ENCODE measurements at regions not wholly inside any gene's neighbourhood (a gene's known extent, or its start where the extent isn't known, plus 50 kb on each side); places are given as distances from the start of the nearest gene placed in this dataset.

- no peak overlapping the region for H3K27ac ChIP-seq (ENCODE audit: low read depth in 2 of 2, low read length in 2 of 2)
- H3K4me1 ChIP-seq (ENCODE audit: control insufficient read depth in 2 of 3, insufficient read depth in 2 of 3, low read depth in 1 of 3, low read length in 3 of 3), result no peaks in the 10 kb centered on the region
- no peak overlapping the region for H3K9ac ChIP-seq (ENCODE audit: low read length in 3 of 3)
- no peak for FAIRE-seq
- H3K36me3 ChIP-seq (ENCODE audit: control insufficient read depth in 2 of 3, insufficient read depth in 3 of 3, low read length in 3 of 3), result no peaks in the 10 kb centered on the region
- no peak overlapping the region for H3K4me3 ChIP-seq (ENCODE audit: low read length in 3 of 3)
- no peaks in the 10 kb centered on the region for H3K27me3 ChIP-seq (ENCODE audit: control insufficient read depth, insufficient read depth, low read length)
- no peak for TF ChIP-seq CTCF (IDR thresholded peaks at IDR 0.05; ENCODE audit: borderline replicate concordance, extremely low read depth, insufficient read depth)
- H3K9me3 ChIP-seq (ENCODE audit: control insufficient read depth in 2 of 3, insufficient read depth in 1 of 3, low read length in 3 of 3), result peaks cover 0 to 4% (median 0%) of the 10 kb centered on the region in 3 donors
- intact Hi-C loops (cut with DNase I), result no loop called here
- no peak for DNase-seq
Measured at GRCh38 chr4:14333616-14334015, 668.7 kb upstream of the CPEB2 start.

GRCh38 chr4:14334166-14334565 is 668.1 kb upstream of the CPEB2 start:
- no peaks in the 10 kb centered on the region for H3K36me3 ChIP-seq (ENCODE audit: control insufficient read depth in 2 of 3, insufficient read depth in 3 of 3, low read length in 3 of 3)
- peaks cover 0 to 4% (median 0%) of the 10 kb centered on the region in 3 donors for H3K9me3 ChIP-seq (ENCODE audit: control insufficient read depth in 2 of 3, insufficient read depth in 1 of 3, low read length in 3 of 3)
- intact Hi-C loops (cut with DNase I), result no loop called here
- H3K4me3 ChIP-seq (ENCODE audit: low read length in 3 of 3), result no peak overlapping the region
- no peak overlapping the region for H3K9ac ChIP-seq (ENCODE audit: low read length in 3 of 3)
- no peak for DNase-seq
- H3K4me1 ChIP-seq (ENCODE audit: control insufficient read depth in 2 of 3, insufficient read depth in 2 of 3, low read depth in 1 of 3, low read length in 3 of 3), result no peaks in the 10 kb centered on the region
- FAIRE-seq, result no peak
- H3K27me3 ChIP-seq (ENCODE audit: control insufficient read depth, insufficient read depth, low read length), result no peaks in the 10 kb centered on the region
- H3K27ac ChIP-seq (ENCODE audit: low read depth in 2 of 2, low read length in 2 of 2), result no peak overlapping the region
- no peak for TF ChIP-seq CTCF (IDR thresholded peaks at IDR 0.05; ENCODE audit: borderline replicate concordance, extremely low read depth, insufficient read depth)

GRCh38 chr4:14335872-14336271 is 666.4 kb upstream of the CPEB2 start:
- no peaks in the 10 kb centered on the region for H3K36me3 ChIP-seq (ENCODE audit: control insufficient read depth in 2 of 3, insufficient read depth in 3 of 3, low read length in 3 of 3)
- no peak overlapping the region for H3K9ac ChIP-seq (ENCODE audit: low read length in 3 of 3)
- FAIRE-seq (no peak), DNase-seq (no peak)
- intact Hi-C loops (cut with DNase I), result no loop called here
- H3K4me1 ChIP-seq (ENCODE audit: control insufficient read depth in 2 of 3, insufficient read depth in 2 of 3, low read depth in 1 of 3, low read length in 3 of 3), result no peaks in the 10 kb centered on the region
- peaks cover 0 to 4% (median 0%) of the 10 kb centered on the region in 3 donors for H3K9me3 ChIP-seq (ENCODE audit: control insufficient read depth in 2 of 3, insufficient read depth in 1 of 3, low read length in 3 of 3)
- TF ChIP-seq CTCF (IDR thresholded peaks at IDR 0.05; ENCODE audit: borderline replicate concordance, extremely low read depth, insufficient read depth), result no peak
- no peak overlapping the region for H3K4me3 ChIP-seq (ENCODE audit: low read length in 3 of 3)
- H3K27me3 ChIP-seq (ENCODE audit: control insufficient read depth, insufficient read depth, low read length), result no peaks in the 10 kb centered on the region
- H3K27ac ChIP-seq (ENCODE audit: low read depth in 2 of 2, low read length in 2 of 2), result no peak overlapping the region

GRCh38 chr4:14336656-14337055 is 665.6 kb upstream of the CPEB2 start:
- intact Hi-C loops (cut with DNase I), result no loop called here
- Histone ChIP-seq H3K9ac (ENCODE audit: low read length in 3 of 3) (no peak overlapping the region), H3K4me3 (ENCODE audit: low read length in 3 of 3) (no peak overlapping the region), H3K27ac (ENCODE audit: low read depth in 2 of 2, low read length in 2 of 2) (no peak overlapping the region), H3K4me1 (ENCODE audit: control insufficient read depth in 2 of 3, insufficient read depth in 2 of 3, low read depth in 1 of 3, low read length in 3 of 3) (no peaks in the 10 kb centered on the region), H3K9me3 (ENCODE audit: control insufficient read depth in 2 of 3, insufficient read depth in 1 of 3, low read length in 3 of 3) (peaks cover 0 to 4% (median 0%) of the 10 kb centered on the region in 3 donors), H3K36me3 (ENCODE audit: control insufficient read depth in 2 of 3, insufficient read depth in 3 of 3, low read length in 3 of 3) (no peaks in the 10 kb centered on the region), H3K27me3 (ENCODE audit: control insufficient read depth, insufficient read depth, low read length) (no peaks in the 10 kb centered on the region)
- DNase-seq (no peak), FAIRE-seq (no peak)
- no peak for TF ChIP-seq CTCF (IDR thresholded peaks at IDR 0.05; ENCODE audit: borderline replicate concordance, extremely low read depth, insufficient read depth)
